HFF-Myc (cell line): ENCODE measurements at regions not wholly inside any gene's neighbourhood (a gene's known extent, or its start where the extent isn't known, plus 50 kb on each side); places are given as distances from the start of the nearest gene placed in this dataset.

ENCODE experiments used
- DNase-seq: peaks from one replicate; pipeline ENCODE4 v3.0.0-alpha.2; 2011; ENCODE audit warnings: low read depth; ENCODE audit errors: extremely low read depth
- H3K4me3 ChIP-seq: replicated peaks from 2 replicates; pipeline ENCODE4 v1.5.1; 2011; ENCODE audit warnings: low read depth, mild to moderate bottlenecking, control low read depth, low read length
- TF ChIP-seq, protein P1 (sequence below): IDR thresholded peaks from 2 replicates; pipeline ENCODE4 v1.5.1; 2012; ENCODE audit warnings: mild to moderate bottlenecking, low read depth, low read length, control low read depth; ENCODE audit errors: missing control alignments

DNA sequence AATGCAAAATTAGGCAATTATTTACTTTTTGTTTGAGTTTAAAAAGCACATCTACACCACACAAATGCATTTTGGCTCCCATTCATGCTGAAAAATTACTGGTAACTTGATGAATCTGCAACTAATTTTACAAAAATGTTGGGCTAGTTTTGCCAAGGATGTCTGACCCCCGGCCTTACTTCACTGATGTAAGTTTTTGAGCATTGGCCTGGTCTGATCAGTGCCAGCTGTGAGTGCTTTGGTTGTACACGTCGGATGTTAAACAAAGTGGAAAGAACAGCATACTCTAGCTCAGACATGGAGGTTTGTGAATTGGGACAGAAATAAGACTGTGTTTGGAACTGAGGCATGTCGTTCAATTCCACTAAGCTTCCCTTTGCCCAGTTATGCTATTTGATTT is 1044.2 kb downstream of the TLE4 start:
- DNase-seq, result no peak
- TF ChIP-seq, protein P1, sequence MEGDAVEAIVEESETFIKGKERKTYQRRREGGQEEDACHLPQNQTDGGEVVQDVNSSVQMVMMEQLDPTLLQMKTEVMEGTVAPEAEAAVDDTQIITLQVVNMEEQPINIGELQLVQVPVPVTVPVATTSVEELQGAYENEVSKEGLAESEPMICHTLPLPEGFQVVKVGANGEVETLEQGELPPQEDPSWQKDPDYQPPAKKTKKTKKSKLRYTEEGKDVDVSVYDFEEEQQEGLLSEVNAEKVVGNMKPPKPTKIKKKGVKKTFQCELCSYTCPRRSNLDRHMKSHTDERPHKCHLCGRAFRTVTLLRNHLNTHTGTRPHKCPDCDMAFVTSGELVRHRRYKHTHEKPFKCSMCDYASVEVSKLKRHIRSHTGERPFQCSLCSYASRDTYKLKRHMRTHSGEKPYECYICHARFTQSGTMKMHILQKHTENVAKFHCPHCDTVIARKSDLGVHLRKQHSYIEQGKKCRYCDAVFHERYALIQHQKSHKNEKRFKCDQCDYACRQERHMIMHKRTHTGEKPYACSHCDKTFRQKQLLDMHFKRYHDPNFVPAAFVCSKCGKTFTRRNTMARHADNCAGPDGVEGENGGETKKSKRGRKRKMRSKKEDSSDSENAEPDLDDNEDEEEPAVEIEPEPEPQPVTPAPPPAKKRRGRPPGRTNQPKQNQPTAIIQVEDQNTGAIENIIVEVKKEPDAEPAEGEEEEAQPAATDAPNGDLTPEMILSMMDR, result no peak
- H3K4me3 ChIP-seq, result no peak overlapping the region

DNA sequence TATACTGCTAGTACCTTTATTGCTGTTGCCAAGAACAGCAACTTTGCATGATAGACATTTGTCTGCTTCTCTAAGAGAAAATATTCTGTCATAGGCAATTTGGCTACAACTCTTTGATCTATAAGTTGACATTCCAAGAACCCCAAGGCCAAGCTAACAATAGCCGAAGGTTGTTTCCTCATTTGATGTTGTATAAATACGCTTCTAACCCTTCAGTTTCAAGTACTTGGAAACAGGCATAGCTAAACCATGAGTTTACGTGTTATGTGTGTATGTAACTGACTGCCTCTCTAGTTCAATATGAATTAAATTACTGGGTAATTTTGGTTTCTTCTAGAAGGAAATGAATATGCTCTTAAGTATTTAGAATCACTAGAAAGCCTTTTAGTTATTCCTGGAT is 1034.0 kb downstream of the TLE4 start:
- TF ChIP-seq, protein P1, result no peak
- H3K4me3 ChIP-seq, result no peak overlapping the region
- no peak for DNase-seq

DNA sequence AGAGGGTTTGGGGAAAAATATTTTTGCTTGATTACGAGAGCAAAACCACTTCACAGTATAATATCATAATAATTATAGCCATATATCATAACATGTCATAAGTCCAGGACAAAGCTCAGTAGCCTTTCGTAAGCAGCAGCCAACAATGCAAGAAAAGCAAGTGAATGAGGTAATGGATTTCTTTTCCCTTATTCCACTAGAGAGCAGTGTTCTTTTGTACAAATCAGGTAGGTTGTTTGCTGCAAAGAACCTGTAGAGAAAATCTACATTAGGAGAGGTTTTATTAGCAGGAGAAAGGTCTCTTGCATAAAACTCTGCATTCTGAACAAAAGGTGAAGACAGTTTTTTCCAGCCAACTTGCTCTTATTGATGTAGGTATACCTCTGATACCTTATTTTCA is 1033.4 kb downstream of the TLE4 start:
- no peak overlapping the region for H3K4me3 ChIP-seq
- TF ChIP-seq, protein P1, result peak; percentile 10
- DNase-seq, result no peak

DNA sequence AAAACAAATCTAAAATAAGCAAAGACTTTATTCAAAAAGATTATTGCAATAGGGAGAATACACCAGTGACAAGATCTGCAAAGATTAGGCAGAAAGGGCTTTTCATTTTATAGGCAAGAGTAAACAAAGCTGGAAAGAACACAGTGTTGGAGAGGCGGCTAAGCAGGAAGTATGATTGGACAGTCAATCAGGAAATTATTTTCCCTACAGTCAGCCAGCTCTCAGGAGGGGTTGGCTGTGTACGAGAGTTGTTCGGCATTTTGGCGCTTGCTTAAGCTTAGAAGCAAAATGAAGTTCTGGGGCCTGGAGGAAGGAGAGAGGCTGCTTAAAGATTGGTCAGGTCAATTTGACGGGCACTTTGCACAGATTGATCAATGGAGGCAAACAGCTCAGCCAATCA is 1030.5 kb downstream of the TLE4 start:
- TF ChIP-seq, protein P1, result no peak
- no peak overlapping the region for H3K4me3 ChIP-seq
- no peak for DNase-seq

DNA sequence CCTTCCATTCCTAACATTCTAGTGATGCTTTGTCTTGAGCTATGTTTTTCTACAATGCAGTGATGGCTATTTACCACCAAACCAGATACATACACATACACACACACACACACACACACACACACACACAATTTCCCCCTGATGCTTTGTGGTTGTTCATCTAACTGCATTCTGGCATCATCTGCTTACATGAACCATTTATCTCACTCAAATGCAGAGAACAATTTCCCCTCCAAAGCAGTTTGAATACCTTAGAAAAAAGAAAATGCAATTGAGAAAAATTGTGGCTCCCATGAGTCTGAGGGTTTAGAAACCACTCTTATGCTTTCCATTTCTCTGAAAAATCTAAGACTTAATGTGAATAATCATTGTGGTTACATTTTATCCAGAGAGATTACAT is 1024.8 kb downstream of the TLE4 start:
- no peak for DNase-seq
- H3K4me3 ChIP-seq, result no peak overlapping the region
- TF ChIP-seq, protein P1, result no peak

DNA sequence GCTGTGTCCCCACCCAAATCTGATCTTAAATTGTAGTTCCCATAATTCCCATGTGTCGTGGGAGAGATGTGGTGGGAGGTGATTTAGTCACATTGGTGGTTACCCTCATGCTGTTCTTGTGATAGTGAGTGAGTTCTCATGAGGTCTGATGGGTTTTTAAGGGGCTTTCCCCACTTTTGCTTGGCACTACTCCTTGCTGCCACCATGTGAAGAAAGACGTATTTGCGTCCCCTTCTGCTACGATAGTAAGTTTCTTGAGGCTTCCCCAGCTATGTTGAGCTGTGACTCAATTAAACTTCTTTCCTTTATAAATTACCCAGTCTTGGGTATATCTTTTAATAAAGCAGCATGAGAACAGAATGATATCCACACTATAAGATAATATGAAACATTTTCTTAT is 1023.4 kb downstream of the TLE4 start:
- H3K4me3 ChIP-seq, result no peak overlapping the region
- TF ChIP-seq, protein P1, result no peak
- DNase-seq, result no peak

DNA sequence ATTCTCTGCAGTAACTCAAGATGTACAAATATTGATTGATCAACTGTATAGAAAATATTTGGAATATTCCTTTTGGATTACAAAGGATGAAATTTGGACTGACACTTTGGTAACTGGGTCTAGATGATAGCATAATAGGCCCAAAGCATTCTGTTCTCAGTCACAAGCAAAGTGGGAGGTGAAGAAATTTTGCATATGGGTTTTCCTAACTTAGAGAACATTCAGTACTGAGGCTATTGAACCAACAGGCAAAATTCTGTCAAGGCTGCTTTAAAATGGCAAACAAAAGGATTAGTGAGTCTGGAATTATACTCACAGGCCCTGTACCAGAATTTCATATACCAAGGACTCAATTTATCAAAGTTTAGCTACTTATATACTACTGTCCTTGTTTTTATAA is 1020.6 kb downstream of the TLE4 start:
- H3K4me3 ChIP-seq, result no peak overlapping the region
- no peak for DNase-seq
- TF ChIP-seq, protein P1, result no peak
